TTC549 (cell line): ENCODE measurements at regions not wholly inside any gene's neighbourhood (a gene's known extent, or its start where the extent isn't known, plus 50 kb on each side); places are given as distances from the start of the nearest gene placed in this dataset.

ENCODE experiments used
- FAIRE-seq: peaks from 2 replicates; lab custom pipeline; 2012; peaks lifted over from hg19 to GRCh38; lab: Jason Lieb, UNC

DNA sequence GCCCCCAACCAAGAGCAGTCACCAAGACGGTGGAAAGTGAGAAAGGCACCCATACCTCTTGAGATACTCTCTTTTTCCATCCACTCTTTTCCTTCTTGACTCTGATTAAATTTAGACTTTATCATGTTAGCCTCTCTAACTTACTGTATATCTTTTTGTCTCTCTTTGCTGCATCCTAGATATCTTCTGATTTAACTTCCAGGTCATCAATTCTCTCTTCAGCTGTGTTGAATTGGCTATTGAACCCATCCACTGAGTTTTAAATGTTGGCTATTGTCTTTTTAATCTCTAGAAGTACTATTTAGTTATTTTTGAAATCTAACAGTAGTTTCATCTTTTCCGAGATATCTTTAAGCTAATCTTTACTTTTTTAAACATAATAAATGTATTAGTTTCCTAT, 78.3 kb upstream of the MBOAT2 start:
- FAIRE-seq, result peak; percentile 20

DNA sequence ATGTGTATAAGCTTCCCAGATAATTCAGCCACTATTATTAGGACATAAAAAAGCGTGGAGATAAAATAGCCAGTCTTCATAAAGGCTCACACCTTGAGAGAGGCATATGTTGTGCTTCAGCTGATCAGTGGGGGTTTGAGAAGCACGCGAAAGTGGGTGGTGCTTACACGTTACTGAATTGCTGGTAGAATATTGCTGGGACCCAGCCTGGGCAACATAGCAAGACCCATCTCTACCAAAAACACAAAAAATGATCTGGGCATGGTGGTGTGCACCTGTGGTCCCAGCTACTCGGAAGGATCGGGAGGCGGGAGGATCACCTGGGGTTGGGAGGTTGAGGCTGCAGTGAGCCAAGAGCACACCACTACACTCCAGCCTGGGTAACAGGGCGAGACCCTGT, 74.9 kb upstream of the MBOAT2 start:
- no peak for FAIRE-seq

DNA sequence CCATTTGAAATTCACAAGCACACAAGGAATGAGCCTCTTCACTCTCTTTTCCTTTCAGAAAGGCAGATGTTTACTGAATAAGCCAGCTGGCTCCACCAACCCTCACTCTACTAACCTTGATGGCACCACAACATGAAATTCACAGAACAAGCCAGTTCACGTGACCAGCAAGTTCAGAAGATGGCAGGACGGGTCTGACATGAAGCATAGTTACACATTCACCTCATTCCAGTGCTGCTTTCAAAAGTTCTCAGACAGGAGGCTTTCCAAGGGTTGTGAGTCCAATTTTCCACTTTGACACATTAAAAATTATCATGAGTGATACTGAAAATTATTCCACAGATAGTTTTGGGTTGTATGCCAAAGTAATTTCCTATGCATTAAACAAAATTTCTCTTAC, 74.2 kb upstream of the MBOAT2 start:
- no peak for FAIRE-seq

DNA sequence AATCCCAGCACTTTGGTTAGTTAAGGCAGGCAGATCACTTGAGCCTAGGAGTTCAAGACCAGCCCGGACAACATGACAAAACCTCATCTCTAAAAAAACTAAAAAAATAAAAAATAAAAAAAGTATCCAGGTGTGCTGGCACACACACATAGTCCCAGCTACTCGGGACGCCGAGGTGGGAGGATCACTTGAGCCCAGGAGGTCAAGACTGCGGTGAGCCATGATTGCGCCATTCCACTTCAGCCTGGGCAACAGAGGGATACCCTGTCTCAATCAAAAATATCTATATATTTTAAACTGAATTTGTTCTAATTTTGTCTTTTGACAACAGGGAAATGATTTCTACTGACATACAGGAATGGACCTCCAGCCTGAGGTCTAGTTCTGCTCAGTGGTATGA, 73.3 kb upstream of the MBOAT2 start:
- FAIRE-seq, result no peak

DNA sequence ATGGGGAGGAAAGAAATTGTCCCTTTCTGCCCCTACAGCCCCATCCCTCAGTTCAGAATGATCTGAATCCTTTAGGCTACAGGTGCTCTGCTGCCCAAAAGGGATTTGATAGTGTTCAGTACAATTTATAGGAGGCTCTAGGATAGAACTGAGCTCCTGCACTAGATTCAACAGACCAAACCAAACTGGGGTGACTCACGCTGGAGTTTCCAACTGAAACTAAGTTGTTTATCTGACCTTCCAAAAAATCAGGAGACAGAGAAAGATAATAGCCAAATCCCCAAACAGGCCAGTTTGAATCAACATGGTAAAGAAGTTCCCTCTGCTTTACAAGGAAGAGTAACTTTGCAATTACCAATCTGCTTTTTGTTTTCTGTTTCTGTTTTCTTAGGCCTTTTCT, 72.7 kb upstream of the MBOAT2 start:
- no peak for FAIRE-seq

DNA sequence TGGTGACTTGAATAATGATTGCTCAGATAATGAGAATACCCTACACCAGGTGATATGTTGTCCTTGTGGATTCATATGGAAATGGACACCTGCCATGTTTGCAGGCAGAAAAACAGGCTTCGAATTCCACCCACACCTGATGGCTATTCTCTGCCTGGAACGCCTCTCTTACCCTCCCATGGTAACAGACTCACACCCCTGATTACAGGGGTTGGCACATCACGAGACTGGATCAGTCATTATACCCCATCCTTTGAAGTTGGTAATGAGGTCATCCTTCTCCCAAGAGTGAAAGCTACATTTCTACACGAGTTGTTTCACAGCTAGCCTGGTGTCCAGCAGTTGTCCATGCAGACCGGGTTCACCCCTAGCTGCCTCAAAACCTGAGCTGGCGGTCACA, 71.4 kb upstream of the MBOAT2 start:
- FAIRE-seq, result no peak

DNA sequence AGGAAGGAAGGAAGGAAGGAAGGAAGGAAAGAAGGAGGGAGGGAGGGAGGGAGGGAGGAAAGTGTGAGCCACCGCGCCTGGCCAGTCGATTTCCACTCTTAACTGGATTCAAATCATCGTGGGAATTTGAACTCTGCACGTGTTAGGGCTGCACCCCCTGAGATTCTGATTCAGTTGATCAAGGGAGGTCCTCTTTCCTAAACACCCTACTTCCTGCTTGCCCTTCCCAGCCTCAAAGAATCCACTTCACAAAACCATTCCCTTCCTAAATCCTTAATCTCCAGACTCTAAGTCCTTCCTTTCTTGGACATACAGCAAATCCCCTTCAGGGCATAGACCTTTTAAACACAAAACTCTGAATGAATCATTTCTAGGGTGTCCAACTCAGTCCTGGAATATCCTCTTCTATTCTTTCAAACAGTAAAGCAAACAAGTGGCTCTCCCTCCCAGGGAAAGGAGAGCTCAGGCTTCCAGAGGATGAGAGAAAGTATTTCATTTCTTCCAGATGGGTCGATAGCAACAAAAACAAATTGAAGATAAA, 68.2 kb upstream of the MBOAT2 start:
- FAIRE-seq, result no peak

DNA sequence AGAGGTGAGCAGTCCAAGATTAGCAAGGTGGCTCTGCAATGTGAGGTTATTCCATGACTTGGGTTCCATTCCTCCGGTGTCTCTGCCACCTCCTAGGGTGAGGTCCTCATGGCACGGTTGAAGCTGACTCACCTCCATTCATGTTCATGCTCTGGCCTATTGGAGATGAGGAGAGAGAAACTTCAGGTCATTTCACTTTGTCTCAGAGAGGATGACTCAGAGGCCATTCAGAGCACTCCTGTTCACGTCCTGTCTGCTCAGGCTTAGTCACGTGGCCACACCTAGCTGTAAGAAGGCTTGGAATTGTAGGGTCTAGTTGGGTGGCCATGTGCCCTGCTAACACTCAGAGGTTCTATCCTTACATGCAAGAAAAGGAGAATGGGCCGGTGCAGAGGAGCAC, 67.5 kb upstream of the MBOAT2 start:
- FAIRE-seq, result no peak

DNA sequence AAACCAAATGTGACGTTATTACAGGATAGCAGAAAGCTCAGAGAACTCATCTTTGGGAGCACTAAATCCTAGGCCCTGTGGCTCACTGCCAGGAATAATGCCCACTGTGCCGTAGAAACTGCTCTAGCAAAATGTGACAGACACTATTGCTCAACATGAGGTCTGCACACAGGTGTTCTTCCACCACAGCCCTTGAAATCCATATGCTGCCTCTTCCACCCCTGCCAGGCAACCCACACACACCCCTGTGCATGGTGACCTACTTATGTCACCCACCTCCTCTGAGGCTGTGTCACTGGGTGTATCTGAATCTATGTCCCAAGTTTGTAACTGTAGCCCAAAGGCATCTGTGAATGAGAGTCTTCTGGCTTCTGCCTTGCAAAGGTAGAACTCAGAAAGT, 66.1 kb upstream of the MBOAT2 start:
- no peak for FAIRE-seq

DNA sequence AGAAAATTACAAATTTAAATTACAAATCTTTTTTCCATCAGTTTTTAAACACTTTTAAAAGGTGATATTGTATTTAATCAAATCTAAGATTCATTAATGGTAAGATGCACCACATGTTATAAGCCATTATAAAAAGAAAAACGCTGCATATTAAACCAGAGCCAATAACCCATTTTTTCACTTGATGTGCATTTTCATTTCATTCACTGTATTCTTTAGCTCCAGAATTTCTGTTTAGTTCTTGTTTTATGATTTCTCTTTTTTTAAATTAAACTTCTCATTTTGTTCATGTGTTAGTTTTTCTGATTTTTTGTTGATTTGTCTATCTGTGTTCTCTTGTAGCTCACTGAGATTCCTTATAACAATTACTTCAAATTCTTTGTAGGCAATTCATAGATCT, 62.4 kb upstream of the MBOAT2 start:
- FAIRE-seq, result peak; percentile 49

DNA sequence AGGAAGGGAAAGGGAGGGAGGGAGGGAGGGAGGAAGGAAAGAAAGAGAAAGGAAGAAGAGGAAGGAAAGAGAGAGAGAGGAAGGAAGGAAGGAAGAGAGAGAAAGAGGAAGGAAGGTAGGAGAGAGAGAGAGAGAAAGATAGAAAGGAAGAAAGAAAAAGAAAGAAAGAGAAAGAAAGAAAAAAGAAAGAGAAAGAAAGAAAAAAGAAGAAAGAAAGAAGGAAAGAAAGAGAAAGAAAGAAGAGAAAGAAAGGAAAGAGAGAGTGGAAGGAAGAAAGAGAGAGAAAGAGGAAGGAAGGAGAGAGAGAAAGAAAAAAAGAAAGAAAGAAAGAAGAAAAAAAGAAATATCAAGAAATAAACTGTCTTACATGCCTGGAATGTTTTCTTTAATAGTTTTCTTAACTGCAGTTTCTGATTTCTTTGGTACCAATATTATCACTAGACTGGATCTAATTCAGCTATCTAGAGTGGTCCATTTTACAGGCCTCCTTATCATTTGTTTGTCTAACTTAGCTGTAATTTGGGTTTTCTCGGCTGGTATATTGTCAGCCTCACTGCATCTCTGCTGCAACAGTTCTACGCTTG, 59.6 kb upstream of the MBOAT2 start:
- FAIRE-seq, result no peak

DNA sequence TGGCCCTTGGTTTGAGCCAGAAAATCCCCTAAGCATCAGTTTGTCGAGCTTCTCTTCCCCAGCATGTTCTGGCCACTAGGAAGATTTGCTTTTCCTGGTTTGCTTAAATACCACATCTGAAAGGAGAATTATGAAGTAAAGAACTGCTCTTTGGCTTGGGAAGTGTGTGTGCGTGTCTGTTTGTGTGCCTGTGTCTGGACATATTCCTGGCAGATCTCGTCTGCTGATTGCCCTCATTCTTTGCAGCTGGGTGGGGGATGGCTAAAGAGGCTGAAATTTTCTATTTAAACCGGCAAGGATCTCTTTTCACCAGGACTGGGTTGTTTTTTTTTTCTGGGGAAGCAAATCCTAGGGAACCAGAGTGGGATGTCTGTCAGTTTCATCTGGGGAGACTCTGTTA, 57.3 kb upstream of the MBOAT2 start:
- no peak for FAIRE-seq

DNA sequence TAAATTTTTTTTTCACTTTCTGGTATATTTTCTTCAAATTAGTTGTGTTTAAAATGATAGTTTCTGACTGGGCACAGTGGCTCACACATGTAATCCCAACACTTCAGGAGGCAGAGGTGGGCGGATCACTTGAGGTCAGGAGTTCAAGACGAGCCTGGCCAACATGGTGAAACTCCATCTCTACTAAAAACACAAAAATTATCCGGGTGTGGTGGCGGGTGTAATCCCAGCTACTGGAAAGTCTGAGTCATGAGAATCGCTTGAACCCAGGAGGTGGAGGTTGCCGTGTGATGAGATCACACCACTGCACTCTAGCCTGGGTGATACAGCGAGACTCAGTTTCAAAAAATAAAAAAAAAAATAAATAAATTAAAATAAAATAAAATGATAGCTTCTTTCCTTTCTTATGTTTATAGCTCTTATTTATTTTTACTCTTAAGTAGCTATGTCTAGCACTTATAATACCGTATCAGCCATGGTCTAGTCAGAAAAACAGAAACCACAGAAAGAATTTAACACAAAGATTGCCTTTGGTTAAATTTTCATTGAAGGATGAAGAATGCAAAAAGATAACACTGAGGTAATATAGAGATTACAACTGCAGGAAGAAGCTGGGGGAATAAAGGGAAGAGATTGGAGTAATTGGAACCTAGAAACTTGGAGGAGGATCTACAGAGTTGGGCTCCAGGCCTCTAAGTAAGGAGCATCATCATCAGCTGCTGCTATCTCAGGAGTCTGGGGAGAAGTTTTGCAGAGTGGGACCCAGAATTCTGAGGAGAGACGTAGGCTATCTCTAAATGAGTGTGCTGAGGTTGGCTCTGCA, 54.7 kb upstream of the MBOAT2 start:
- no peak for FAIRE-seq

DNA sequence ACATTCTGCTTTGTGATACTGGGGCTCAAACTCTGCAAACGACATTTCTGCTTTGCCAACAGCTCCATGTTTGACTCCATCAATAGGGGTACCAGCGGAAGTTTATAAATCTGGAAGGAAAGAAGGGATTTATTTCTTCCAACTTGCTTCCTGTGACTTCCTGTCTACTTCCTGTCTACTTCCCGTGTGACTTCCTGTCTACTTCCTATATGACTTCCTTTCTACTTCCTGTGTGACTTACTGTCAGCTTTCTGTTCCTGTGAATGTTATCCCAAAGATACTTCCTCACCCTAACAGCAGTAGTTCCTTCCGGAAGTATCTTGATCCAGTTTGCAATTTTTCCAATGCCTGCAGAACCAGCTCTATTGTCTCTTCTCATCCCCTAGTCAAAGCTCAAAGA, 52.0 kb upstream of the MBOAT2 start:
- FAIRE-seq, result no peak

DNA sequence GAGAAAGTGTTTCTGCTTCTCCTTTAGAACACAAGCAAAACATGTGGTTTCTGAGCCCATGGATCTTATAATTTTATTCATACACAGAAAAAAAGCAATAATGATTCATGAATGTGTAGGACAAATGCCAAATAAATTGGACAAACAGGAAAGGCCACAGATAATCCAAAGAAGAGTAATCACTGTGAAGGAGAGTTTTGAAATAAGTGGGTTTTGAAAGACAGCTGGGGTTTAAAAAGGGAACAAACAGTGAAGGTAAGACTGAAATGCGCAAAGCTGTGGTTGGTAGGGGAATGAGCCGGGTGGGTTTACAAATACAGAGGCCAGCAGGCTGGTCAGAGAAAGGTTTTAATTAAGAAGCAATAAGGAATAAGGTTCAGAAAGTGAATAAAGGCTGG, 50.0 kb upstream of the MBOAT2 start:
- FAIRE-seq, result no peak
